ENCODE measurements at regions not wholly inside any gene's neighbourhood (a gene's known extent, or its start where the extent isn't known, plus 50 kb on each side); places are given as distances from the start of the nearest gene placed in this dataset.

DNA sequence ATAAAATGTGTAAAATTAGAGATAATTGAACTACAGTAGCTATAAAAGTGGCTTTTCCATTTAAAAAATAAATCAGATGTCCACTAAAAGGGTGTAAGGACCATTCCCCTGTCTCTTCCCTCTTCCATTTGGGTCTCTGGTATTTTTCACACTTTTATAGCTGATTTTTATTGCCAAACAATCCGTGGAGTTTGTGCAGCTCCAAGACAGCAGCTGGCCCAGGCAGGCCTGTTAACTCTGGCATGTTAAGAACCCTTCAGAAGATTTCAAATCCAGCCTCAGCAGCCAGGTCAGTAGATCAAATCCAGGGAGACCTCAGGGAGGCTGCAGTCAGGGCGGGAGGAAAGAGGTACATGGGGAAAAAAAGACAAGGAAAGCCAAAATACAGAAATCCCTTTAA is 827.1 kb upstream of the FANCL start:
- no peak for DNase-seq (ENCODE audit: low read depth)

DNA sequence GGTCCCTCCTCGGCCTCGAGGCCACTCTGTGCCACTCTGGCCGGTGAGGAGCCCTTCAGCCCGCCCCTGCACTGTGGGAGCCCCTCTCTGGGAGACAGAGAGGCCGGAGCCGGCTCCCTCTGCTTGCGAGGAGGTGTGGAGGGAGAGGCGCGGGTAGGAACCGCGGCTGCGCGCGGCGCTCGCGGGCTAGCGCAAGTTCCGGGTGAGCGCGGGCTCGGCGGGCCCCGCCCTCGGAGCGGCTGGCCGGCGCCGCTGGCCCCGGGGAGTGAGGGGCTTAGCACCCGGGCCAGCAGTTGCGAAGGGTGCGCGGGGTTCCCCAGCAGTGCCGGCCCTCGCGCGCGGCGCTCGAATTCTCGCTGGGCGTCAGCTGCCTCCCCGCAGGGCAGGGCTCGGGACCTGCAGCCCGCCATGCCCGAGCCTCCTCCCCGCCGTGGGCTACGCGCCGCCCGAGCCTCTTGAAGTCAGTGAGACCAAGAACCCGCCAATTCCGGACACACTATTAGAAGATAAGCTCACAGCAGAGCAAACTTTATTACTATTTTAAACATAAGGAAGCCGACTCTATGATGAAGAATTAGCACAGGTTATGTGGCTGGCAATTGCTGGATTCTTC is 825.8 kb upstream of the FANCL start:
- no peak for DNase-seq (ENCODE audit: low read depth)

- no peak for DNase-seq (ENCODE audit: low read depth)
These were observed 806.4 kb upstream of the FANCL start for GRCh38 chr2:59047373-59047995.

- DNase-seq (ENCODE audit: low read depth): no peak
These were observed 805.6 kb upstream of the FANCL start for GRCh38 chr2:59046401-59047372.

- DNase-seq (ENCODE audit: low read depth): no peak
These were observed 803.6 kb upstream of the FANCL start for GRCh38 chr2:59044736-59045135.

- no peak for DNase-seq (ENCODE audit: low read depth)
These were observed 800.0 kb upstream of the FANCL start for GRCh38 chr2:59041139-59041538.

GRCh38 chr2:59034837-59035236 is 793.7 kb upstream of the FANCL start:
- DNase-seq (ENCODE audit: low read depth): no peak

DNA sequence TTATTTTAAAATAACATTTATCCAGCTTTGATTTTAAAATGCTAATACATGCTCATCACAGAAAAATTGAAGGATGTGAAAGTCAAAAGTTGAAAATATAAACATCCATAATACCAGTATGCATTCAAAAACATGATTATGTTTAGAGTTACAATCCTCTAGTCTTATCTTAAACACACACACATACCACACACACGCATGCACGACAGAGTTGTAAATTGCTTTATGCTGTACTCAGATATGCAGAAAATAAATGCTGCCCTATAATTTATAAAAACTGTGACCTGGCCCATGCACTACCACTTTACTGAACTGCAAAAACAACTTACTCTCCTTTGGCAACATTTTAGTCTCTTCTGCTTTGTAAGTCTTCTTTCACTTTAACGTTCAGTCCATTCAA is 793.0 kb upstream of the FANCL start:
- DNase-seq (ENCODE audit: low read depth): no peak

- DNase-seq (ENCODE audit: low read depth): no peak
These were observed 792.5 kb upstream of the FANCL start for GRCh38 chr2:59033661-59034060.

DNA sequence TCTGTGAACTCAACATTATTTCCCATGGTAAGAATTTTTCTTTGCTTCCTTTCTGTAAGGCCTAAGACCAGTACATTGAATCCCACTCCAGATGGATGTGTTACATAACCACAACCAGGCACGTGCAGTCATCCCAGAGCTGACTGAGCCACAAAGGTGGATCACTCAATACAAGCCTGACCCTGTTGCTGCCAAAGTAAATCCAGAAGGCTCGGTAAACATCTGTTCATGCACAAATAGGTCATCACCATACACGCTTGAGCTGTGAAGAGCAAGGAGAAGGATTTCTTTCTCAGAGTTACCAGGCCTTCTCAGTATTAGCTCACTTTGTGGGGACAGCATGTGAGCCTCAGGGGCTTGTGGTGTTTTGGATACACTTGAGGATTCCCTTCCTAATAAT is 791.4 kb upstream of the FANCL start:
- DNase-seq (ENCODE audit: low read depth): no peak

- DNase-seq (ENCODE audit: low read depth): no peak
These were observed 787.9 kb upstream of the FANCL start for GRCh38 chr2:59029058-59029457.

GRCh38 chr2:59027320-59027719 is 786.2 kb upstream of the FANCL start:
- no peak for DNase-seq (ENCODE audit: low read depth)

DNA sequence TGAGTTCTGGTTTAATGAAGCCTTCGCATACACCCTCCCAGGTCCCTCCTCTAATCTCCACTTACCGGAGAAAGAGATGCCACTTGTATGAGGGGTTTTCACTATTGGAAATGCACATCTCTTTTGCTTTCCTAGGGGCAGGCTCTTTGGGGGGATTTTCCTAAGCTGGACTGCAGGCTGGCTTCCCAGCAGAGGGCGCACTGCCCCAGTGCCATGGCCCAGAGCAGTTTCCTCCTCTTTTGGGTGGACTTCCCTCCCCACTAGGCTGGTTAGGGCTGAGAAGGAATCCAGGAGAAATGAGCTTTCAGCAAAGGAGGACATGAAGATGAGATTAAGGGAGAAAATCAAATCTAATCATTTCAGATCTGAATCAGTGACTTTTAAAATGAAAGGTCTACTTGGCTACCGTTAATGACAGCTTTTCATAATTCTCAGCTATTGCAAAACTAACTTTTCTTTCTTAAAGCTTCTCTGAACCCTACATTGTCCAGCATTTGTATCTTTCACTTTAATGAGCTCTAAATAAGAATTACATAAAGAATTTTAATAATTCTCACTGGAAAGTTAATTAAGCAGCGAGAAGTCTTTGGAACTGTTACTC is 784.1 kb upstream of the FANCL start:
- DNase-seq (ENCODE audit: low read depth): peak; percentile 3

DNA sequence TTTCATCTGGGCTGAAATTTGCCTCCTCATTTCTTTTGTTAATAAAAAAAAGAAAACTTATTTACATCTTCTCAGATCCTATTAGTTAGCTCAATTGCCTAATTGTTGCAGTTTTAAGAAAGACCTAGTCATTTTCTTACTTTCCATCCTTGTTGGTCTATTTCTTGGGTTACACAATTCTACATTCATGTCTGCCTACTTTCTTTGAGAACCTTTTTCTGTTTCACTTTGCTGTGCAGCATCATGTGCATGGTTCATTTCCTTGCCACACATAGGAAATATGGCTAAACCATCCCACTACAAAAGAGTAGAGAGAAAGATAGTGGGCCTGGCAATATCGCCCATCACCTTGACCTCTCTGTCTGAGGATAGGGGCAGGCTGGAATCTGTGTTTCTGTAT is 780.7 kb upstream of the FANCL start:
- no peak for DNase-seq (ENCODE audit: low read depth)

DNA sequence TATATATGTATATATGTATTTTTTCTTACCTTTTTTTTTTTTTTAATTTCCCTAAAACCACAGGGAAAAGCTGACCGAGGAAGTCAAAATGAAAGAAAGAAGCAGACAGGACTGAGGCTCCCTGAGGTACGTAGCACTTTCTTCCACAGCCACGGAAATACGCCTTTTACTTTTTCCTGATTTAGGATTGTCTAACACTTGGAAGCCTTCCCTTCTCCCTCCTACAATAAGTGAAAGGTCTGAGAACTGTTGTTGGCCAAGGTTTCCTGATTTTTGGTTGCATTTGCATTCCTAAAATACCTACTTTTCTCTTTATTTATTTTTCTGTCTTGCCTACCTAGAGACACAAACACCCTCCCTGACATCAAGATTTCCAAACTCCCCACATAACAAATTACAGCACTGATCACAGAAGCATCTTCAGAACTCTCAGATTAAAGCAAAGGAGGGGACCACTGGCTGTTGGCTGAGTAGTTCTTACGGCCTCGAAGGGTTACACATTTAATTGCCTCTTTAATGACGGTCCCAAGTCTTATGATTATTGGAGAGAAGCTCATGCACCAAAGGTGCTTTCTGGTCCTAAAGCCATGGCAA is 778.5 kb upstream of the FANCL start:
- DNase-seq (ENCODE audit: low read depth): no peak

DNA sequence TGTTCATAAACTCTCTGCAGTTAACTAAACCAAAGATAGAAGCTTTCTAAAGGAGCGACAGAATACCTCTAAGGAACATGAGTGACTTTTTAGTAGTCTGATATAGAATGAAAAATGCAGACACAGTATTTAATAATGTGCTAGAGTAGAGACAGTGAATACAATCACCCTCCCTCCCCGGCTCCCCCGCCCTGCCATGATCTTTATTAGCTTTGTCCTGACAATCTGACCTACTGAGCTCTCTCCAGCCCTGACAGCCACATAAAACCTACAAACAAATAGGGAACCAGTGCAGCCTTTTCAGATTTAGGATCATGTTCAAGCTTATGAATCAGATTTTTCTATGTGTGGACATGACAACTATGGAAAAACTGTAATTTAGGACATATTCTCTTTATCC is 777.6 kb upstream of the FANCL start:
- DNase-seq (ENCODE audit: low read depth): no peak

- DNase-seq (ENCODE audit: low read depth): no peak
These were observed 773.9 kb upstream of the FANCL start for GRCh38 chr2:59015027-59015426.

GRCh38 chr2:59012971-59013370 is 771.8 kb upstream of the FANCL start:
- no peak for DNase-seq (ENCODE audit: low read depth)

DNA sequence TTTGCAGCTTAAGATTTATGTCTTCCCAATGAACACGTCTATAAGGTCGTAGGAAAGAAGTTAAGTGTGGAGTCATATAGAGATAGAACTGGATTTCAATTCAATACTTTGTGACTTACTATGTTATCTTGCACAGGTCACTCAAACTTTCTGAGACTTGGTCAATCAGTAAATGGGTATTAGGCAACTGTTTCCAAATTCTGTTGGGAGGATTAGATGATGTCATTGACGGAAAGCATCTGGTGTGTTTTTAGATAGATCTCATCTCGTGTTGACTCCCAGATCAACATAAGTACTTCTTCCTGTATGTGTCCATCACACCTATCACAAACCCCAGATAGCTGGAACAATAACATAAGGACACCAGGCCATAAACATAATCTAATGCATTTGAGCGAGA is 771.1 kb upstream of the FANCL start:
- DNase-seq (ENCODE audit: low read depth): no peak

DNA sequence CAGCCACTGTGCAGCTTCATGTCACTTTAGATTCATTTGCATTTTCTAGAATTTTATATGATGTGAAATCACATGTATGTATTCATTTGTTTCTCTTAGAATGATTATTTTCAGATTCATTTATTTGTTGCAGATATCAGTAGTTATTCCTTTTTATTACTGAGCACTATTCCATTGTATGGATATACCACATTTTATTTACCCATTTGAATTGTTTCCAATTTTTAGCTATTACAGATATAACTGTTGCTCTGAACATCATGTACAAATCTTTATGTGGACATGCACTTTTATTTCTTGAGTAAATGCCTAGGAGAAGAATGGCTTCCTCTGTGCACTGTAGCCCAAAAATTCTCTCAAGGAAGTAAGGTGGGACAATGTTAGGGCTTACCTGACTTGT is 767.8 kb upstream of the FANCL start:
- no peak for DNase-seq (ENCODE audit: low read depth)

DNA sequence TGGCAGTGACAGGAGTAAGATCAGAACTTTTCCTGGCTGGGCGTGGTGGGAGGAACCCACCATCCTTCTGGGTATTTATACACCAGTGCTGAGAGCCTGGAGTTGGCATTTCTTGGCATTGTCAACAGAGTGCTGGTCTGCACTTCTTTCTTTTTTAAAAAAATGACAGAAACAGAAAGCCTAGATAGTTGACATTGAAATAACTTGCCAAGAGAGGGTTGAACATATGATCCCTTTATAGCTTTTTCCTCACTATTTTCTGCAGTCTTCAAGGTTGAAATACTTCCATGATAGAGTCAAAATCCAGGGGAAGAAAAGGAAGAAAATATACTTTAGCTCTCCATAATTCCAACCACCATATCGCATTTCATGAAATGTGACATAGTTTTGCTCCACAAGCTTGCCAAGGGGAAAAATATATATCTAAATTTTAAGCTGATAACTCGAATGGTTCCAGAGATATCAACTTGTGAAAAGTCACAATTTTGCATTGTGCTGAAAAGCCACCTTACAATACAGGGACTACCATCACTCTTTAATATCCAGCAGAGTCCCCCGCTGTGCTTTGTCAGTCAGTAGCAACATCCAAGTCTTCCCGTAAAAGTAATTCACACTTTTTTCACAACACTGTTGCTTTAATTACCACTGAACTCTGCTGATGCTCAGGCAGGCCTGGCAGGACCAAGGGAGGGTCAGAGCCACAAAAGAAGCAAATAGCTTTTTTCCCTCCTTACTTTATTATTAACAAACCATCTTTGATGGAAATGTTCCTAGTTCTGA is 764.9 kb upstream of the FANCL start:
- no peak for DNase-seq (ENCODE audit: low read depth)

DNA sequence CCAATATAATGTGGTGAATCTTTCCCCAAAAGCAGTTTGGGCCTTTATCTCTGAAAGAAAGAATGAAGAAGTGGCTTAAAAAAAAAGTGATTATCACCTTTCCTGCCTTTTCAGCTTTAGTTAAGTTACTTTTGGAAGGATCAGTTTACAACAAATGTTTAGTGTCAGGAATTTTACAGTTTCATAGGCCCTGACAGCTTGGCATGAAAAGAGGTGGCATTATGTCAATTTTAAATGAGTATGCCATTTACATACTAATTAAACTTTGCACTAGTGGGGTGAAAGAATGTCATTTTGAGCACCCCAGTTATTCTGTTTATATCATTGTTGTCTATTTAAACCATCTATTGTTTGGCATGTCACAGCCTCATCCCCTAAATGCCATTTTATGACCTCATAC is 763.5 kb upstream of the FANCL start:
- DNase-seq (ENCODE audit: low read depth): no peak

All from GM04504 (cell line).